ENCODE measurements at regions not wholly inside any gene's neighbourhood (a gene's known extent, or its start where the extent isn't known, plus 50 kb on each side); places are given as distances from the start of the nearest gene placed in this dataset.

DNA sequence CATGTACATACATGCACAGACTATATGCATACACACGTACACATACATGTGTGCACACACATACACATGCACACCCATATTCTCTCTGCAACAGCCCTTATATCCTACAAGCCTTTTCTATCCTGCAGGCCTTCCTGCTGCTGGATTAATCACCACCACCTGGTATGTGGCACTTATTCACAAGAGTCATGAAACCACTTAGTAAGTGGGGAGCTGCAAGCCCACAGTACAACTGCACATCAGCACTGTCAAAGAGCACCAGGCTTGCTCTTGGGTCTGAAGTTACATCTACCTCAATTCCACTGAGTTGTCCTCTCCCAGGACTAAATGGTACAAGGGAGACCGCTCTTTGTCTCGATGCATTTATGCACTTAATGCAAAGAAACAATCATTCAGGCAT is 233.2 kb downstream of the KLF13 start:
- Mint-ChIP-seq H3K9me3 (ENCODE audit: low read depth, unreplicated experiment) (no peaks in the 10 kb centered on the region), H3K27ac (ENCODE audit: unreplicated experiment) (no peak overlapping the region), H3K36me3 (ENCODE audit: insufficient read depth, unreplicated experiment) (no peaks in the 10 kb centered on the region), H3K4me3 (ENCODE audit: low read depth, unreplicated experiment) (no peak overlapping the region), H3K4me1 (ENCODE audit: low read depth, unreplicated experiment) (no peaks in the 10 kb centered on the region), H3K27me3 (ENCODE audit: unreplicated experiment) (no peaks in the 10 kb centered on the region)
- BruUV-seq (replicated peaks): no TSS peak
- CTCF ChIA-PET: no interaction called here
- DNase-seq: no peak
- TF ChIP-seq CTCF (IDR thresholded peaks at IDR 0.05; ENCODE audit: unreplicated experiment): no peak
- intact Hi-C loops (cut with micrococcal nuclease; ENCODE audit: unreplicated experiment): no loop called here

DNA sequence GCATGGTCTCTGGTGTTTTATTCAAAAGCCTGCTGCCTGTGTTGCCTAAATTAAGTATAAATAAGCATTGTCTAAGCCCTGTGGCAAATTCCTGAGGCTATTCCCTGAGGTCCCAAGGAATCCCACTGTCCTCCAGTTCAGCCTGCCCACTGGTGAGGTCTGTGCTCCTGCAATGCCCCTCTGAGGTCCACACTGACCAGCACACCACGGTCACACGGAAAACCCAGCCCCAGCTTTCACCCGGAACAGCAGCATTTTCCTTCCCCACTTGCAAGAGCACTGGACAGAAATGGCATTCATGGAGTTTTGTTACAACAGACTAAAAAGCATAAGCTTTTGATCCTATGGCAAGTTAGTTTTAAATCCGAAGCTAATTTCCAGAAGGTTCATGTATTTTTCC is 234.0 kb downstream of the KLF13 start:
- no peak overlapping the region for H3K4me3 Mint-ChIP-seq (ENCODE audit: low read depth, unreplicated experiment)
- no peaks in the 10 kb centered on the region for H3K36me3 Mint-ChIP-seq (ENCODE audit: insufficient read depth, unreplicated experiment)
- no peak for DNase-seq
- no peak for TF ChIP-seq CTCF (IDR thresholded peaks at IDR 0.05; ENCODE audit: unreplicated experiment)
- CTCF ChIA-PET: no interaction called here
- no peaks in the 10 kb centered on the region for H3K4me1 Mint-ChIP-seq (ENCODE audit: low read depth, unreplicated experiment)
- intact Hi-C loops (cut with micrococcal nuclease; ENCODE audit: unreplicated experiment): no loop called here
- no peaks in the 10 kb centered on the region for H3K27me3 Mint-ChIP-seq (ENCODE audit: unreplicated experiment)
- H3K27ac Mint-ChIP-seq (ENCODE audit: unreplicated experiment): no peak overlapping the region
- no TSS peak for BruUV-seq (replicated peaks)
- H3K9me3 Mint-ChIP-seq (ENCODE audit: low read depth, unreplicated experiment): no peaks in the 10 kb centered on the region

DNA sequence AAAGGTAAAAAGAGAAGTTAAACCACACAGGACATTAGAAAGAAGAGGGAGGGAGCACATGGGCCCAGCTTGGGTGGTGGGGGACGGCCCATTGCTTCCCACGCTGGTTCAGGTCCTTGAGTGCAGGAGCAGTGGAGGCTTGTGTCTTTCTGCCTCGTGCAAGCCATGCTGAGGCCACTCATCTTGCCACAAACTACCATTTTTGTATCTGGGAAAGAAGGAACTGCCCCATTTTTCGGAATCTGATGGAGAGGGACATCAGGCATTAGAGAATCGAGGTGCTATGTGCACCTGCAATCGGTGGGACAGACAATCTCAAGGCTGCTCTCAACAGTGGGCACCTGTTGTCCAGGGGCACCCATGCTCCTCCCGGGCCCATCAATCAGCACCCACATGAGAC is 234.5 kb downstream of the KLF13 start:
- Mint-ChIP-seq H3K27me3 (ENCODE audit: unreplicated experiment) (no peaks in the 10 kb centered on the region), H3K4me1 (ENCODE audit: low read depth, unreplicated experiment) (no peaks in the 10 kb centered on the region), H3K27ac (ENCODE audit: unreplicated experiment) (no peak overlapping the region), H3K4me3 (ENCODE audit: low read depth, unreplicated experiment) (no peak overlapping the region), H3K9me3 (ENCODE audit: low read depth, unreplicated experiment) (no peaks in the 10 kb centered on the region), H3K36me3 (ENCODE audit: insufficient read depth, unreplicated experiment) (no peaks in the 10 kb centered on the region)
- CTCF ChIA-PET: no interaction called here
- no TSS peak for BruUV-seq (replicated peaks)
- TF ChIP-seq CTCF (IDR thresholded peaks at IDR 0.05; ENCODE audit: unreplicated experiment): no peak
- DNase-seq: no peak
- intact Hi-C loops (cut with micrococcal nuclease; ENCODE audit: unreplicated experiment): no loop called here

- intact Hi-C loops (cut with micrococcal nuclease; ENCODE audit: unreplicated experiment): no loop called here
- Mint-ChIP-seq H3K4me1 (ENCODE audit: low read depth, unreplicated experiment) (no peaks in the 10 kb centered on the region), H3K36me3 (ENCODE audit: insufficient read depth, unreplicated experiment) (no peaks in the 10 kb centered on the region), H3K27me3 (ENCODE audit: unreplicated experiment) (no peaks in the 10 kb centered on the region), H3K9me3 (ENCODE audit: low read depth, unreplicated experiment) (no peaks in the 10 kb centered on the region), H3K27ac (ENCODE audit: unreplicated experiment) (no peak overlapping the region), H3K4me3 (ENCODE audit: low read depth, unreplicated experiment) (no peak overlapping the region)
- CTCF ChIA-PET: no interaction called here
- DNase-seq: no peak
- no TSS peak for BruUV-seq (replicated peaks)
- TF ChIP-seq CTCF (IDR thresholded peaks at IDR 0.05; ENCODE audit: unreplicated experiment): no peak
Measured at GRCh38 chr15:31563001-31563400, 236.4 kb downstream of the KLF13 start.

GRCh38 chr15:31563421-31563820 is 236.8 kb downstream of the KLF13 start:
- intact Hi-C loops (cut with micrococcal nuclease; ENCODE audit: unreplicated experiment): no loop called here
- no peak for TF ChIP-seq CTCF (IDR thresholded peaks at IDR 0.05; ENCODE audit: unreplicated experiment)
- no peaks in the 10 kb centered on the region for H3K27me3 Mint-ChIP-seq (ENCODE audit: unreplicated experiment)
- H3K4me3 Mint-ChIP-seq (ENCODE audit: low read depth, unreplicated experiment): no peak overlapping the region
- no peak overlapping the region for H3K27ac Mint-ChIP-seq (ENCODE audit: unreplicated experiment)
- no peaks in the 10 kb centered on the region for H3K9me3 Mint-ChIP-seq (ENCODE audit: low read depth, unreplicated experiment)
- DNase-seq: no peak
- no peaks in the 10 kb centered on the region for H3K36me3 Mint-ChIP-seq (ENCODE audit: insufficient read depth, unreplicated experiment)
- CTCF ChIA-PET: no interaction called here
- BruUV-seq (replicated peaks): no TSS peak
- H3K4me1 Mint-ChIP-seq (ENCODE audit: low read depth, unreplicated experiment): no peaks in the 10 kb centered on the region

All from Calu3 (cell line).